Hematopoietic multipotent progenitor cell treated with erythropoietin and hydrocortisone succinate and interleukin-3 and kit ligand, for 17 days (in vitro differentiated cells): ENCODE measurements at regions not wholly inside any gene's neighbourhood (a gene's known extent, or its start where the extent isn't known, plus 50 kb on each side); places are given as distances from the start of the nearest gene placed in this dataset.

Experiments
- DNase-seq: peaks from one replicate; pipeline ENCODE4 v3.0.0-alpha.2; 2015; ENCODE audit warnings: low spot score

DNA sequence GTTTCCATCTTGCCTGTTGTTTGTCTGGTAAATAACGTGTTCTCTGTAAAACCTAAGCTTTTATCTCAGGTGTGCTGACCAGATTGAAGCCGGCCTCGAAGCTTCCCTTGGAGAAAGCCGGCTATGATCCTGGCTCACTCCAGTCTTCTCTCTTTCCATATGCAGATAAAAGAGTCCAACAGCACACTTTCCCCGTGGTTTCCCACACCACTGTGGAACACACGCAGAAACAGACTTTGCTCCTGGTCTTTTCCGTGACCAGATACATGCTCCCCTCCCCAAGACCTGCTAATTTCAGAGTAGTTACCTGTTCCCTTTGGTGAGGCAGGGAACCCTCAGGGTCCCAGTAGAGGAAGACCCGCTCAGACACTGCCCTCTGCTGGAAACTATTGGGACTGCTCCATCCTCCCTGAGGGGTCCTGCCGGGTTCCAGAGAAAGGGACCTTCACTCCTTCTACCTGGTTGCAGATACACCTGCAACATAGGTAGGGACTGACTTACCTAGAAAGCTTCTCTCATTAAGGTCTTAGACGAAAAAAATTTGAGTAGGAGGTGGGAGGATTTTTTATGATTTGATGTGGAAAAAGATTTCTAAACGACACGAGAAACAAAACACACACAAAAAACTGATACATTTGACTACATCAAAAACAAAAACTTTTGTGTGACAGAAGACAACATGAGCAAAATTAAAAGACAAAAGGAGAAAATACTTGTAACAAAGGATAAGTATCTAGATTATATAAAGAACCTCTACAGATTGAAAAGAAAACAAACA is 415.4 kb upstream of the CCDC196 start:
- DNase-seq: peak; percentile 17

DNA sequence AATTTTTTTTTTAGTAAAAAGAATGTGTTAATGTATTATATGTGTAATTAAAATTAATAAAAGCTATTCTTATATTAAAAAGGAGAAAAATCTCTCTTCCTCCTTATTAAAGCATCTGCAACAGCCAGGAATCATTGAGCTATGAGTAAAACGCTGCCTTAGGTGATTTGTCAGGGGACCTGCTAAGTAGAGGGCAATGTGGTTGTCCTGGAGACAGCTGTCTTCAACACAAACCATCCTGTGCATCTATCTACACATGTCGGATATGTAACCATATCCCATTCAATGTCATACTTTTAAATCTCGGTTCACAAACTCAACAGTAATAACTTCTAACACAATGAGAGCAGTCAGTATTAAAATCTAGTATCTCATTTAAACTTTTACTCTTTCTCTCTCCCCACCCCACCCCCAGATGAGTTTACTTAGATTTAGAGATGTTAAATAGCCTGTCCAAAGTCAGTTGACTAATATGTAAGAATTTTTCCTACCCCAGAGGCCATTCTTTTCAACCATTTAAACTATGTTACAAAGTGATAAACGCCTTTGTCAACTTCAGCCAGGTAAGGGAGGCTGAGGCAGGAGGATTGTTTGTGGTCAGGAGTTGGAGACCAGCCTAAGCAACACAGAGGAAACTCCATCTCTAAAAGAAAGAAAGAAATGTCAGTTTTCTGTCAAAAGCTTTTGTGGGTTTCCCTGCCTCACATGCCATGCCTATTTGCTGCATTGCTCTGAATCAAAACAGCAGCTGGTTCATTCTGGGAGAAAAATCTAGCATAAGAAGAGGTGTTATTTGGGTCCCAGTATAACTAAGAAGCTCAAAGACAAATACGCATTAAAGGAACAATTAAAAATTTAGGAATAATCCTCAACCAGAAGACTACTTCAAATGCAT is 413.7 kb upstream of the CCDC196 start:
- no peak for DNase-seq

DNA sequence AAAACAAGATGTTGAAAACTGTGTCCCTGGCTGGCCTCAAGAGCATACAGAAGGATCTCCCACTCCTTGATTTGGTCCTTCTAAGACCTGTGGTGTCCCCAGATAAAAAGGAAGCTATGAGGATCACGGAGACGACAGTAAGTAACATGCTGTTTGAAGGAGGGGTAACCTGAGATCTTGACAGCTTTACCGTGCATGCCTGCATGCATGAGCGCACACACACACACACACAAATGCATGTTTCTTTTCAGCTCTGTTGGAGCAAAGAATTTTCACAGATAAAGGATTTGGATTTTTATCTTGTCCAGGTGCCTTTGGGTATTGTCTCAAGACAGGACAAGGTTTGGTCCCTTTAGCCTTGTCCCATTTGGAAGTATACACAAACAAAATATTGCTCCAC is 411.6 kb upstream of the CCDC196 start:
- DNase-seq: no peak

DNA sequence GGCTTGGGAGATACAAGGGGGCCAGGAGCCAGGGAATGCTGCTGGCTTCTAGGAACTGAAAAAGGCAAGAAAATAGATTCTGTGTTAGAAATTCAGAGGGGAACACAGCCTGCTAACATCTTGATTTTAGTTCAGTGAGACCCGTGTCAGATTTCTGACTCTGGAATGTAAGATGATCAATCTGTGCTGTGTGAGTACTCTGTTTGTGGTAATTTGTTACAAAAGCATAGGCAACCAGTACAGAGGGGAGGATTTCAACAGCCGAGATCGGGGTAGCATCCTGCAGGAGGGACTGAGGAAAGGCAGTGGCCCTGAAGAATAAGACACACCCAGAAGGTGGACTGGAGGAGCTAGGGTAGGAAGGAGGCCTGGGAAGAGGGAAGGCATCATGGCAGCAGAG is 410.0 kb upstream of the CCDC196 start:
- DNase-seq: no peak

DNA sequence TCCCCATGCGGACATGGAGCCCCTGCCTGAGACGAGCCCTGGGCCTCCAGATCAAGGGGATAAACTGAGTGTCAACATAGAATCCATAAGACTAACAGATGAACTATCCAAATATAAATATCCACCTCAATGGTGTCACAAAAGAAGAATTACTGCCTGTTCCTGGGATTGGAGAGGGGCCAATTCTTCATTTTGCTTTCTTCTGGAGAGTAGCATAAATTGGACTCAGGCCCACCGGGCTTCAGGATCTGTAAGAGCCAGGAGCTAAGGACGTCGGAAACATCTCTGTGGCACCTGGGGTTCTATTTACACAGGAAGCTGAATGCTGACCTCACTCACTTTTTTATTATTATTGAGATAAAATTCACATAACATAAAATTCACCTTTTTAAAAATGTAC is 408.2 kb upstream of the CCDC196 start:
- no peak for DNase-seq

DNA sequence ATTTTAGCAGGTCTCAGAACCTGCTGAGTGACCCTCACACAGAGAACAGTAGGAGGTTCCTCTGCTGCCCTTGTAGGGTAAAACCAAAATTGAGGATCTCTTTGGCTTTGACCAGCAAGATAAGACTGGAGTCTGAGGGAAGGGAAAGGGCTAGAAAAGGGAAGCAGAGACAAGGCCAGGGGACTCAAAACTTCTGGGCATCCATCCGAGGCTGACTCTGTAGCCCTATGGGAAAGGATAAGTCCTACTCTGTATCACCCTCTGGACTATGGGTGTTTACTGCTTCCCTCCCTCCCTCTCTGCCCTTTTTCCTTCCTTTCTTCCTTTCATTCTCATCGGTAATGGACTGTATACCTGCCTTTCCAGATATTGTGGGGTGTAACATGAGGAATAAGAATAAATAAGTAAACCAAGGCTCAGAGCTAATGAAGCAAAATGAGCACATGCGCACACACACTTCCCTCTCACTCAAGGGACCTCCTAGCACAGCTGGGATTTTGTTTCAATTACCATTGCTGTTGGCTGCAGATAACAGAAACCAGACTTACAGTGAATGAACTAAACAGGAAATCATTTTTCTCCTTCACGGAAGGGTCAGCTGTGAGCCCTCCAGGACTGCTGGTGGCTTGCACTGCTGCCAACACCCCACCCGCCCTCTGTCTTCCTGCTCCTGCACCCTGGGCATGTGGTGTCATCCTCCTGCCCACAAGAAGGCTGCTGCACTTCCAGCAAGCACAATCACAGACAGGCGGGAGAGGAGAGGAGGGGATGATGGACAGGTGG is 404.4 kb upstream of the CCDC196 start:
- no peak for DNase-seq

DNA sequence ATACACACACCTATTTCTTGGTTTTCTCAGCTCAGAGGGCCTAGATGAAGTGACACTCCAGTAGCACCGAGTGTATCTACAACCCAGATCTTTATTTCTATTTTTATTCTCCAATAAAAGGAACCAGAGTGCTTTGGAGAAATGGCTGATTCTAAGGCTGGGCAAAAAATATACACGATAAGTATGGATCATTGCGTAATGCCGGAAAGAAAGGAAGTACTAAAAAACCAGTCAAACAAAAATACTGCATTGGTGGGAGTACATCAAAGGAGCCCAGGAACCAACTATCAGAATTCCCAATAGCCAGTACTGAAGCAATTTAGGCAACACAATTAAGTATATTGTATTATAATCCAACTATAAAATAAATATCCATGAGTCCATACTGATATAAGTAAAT is 400.9 kb upstream of the CCDC196 start:
- no peak for DNase-seq

DNA sequence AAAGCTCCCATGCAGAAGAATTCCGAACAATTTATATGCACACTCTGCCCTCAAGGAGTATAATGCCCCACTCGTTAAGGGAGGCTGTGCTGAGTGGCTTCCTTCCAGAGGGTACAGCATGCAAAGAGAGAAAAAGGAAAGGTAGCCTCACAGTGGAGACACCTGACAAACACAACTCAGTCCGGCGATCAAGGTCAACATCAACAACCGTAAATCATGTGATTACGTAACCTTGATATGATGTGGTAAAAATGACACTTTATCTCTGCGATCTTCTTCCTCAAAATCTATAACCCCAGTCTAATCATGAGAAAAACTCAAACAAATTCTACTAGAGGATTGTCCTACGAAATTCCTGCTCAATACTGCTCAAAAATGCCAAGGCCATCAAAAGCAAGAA is 400.5 kb upstream of the CCDC196 start:
- DNase-seq: no peak

DNA sequence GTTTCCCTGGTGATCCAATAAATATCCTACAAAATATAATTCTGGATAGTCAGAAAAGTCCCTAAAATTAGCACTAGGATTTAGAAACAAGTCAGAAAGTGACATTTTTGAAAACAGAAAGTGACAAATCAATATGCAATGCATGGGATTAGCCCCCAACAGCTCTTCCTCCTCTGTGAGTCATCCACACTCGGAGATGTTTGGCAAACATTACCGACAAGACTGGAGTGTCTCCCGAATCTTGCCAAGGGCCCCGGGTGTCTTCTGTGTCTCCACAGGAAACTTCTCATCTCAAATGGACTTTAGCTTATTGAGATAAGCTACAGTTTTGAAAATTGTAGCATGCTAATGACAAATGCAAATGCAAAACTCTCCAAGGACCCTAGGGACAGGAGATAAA is 398.9 kb upstream of the CCDC196 start:
- DNase-seq: no peak

DNA sequence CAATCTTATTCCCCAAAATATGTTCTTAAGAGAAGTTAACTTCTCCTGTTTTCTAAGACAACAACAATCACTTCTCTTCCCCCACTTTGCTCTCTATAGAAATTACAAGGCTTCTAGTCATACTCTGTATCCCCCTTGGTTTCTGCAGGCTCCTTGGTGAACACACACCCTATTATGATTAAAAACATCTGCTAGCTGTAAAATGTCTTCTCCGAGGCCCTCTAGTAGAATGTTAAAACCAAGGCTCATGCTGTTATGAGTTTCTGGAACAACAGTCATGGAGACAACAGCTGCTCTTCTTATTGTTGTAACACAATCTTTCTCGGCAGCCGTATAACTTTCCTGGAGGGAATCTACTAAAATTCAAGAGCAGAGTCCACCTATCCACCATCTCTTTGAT is 397.5 kb upstream of the CCDC196 start:
- no peak for DNase-seq

DNA sequence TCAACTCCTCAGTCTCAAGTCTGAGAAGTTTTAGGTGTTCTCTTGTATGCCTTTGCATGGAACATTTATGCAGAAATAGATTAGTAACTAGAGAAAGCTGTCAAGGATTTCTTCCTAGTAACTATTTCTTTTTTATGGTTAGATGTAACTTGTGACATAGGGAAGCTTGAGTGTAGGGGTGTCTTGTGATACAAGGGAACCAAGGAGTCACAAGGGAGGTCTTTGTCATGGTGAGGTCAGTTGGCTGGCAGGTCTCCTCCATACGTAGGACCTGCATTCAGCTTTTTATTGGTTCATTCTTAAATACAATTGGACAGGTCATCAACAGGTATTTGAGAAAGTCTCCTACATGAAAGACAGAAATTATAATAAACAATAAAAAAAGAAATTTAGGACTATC is 394.0 kb upstream of the CCDC196 start:
- no peak for DNase-seq

DNA sequence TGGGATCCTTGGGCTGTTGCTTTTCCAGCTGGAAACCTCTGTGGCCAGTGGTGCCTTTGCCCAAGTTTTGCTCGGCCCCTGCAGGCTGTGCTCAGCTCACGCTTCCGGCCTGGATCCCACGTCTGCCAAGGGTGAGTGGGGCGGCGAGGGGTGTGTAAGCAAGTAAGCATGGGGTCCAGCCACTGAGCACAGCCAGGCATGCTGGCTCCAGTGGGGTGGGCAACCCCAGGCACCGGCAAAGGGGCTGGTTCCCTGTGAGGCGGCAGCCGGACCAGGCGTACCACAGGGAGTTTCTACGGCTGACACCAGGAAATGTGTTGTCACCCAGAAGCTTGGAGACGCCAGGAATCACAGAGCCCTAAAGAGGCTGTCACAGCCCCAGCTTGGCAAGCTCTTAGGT is 393.4 kb upstream of the CCDC196 start:
- DNase-seq: no peak

DNA sequence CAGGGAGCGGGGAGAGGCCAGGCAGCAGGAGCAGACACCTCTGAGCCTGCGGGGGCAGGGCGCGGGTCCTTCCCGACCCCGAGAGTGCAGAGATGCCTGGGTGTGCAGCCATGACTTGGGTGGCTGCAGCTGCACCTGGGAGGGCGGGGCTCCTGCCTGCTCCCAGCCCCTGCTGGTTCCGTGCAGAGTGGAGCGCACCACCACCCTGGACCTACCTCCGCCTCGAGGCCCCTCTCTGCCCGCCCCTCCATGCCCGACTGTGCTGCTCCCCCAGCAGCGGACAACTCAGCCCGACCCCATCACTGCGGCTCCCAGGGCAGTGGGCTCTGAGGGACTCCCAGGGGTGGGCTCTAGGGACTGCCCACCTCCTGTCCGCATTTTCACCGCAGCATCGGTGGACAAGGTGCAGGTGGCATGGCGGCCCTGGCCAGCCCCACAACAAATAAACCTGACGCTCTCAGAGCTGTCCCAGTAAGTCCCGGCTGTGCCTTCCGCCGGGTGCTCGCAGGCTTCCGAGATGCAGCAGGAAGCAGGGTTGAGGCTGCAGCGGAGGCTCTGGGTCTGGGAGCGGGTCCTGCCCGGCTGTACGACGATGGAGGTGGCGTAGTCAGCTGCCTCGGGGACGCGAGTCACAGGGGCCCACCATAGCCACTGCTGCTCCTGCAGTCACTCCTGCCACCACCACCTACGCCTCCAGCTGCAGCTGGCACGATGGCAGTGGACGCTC is 392.0 kb upstream of the CCDC196 start:
- DNase-seq: no peak

DNA sequence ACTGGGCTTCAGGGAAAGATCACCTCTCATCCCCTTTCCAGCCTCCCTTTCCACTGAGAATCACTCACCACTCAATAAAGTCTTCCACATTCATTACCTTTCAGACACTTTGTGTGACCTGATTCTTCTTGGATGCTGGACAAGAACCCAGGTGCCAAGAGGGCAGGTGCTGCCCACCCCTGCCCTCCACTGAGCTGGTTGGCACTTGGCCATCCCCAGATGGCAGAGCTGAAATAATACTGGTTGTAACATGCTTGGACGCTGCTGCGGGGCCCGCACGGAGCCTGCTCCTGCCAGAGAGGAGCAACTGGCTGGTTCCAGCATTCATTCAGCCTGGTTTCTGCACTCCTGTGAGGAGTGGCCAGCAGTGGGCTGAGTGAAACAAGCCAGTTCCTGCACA is 386.7 kb upstream of the CCDC196 start:
- no peak for DNase-seq

DNA sequence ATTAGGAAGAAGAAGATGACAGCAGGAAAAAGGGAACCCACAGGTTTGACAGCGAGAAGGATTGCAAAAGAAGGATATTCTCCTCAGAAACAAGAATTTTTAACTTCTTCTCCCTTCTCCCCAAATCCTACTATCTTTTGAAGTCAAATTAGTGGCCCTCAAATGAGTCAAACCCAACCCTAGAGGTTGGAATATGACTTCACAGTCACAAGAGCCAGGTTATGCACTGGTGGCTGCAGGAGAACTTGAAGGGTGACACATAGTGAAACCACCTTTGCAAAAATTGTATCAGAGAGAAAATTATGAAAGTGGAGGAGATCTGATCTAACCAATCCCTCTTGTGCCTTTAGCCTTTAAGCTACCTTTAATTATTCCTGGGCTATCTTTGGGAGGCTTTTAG is 386.2 kb upstream of the CCDC196 start:
- DNase-seq: no peak

DNA sequence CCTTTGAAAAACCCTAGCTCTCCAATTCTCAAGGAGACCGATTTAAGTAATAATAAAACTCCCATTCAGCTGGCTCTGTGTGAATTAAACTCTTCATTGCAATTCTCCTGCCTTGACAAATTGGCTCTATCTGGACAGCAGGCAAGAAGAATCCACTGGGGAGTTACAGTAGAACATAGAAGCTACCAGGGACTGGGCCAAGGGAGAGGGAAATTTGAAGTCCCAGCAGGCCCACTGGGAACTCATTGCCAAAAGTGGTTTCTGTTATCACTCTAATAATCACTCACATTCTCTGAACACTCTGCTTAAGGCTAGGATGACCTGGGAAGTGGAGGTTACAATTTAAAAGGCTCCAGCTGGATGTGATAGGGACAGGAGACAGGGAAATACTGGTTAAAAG is 384.5 kb upstream of the CCDC196 start:
- no peak for DNase-seq

DNA sequence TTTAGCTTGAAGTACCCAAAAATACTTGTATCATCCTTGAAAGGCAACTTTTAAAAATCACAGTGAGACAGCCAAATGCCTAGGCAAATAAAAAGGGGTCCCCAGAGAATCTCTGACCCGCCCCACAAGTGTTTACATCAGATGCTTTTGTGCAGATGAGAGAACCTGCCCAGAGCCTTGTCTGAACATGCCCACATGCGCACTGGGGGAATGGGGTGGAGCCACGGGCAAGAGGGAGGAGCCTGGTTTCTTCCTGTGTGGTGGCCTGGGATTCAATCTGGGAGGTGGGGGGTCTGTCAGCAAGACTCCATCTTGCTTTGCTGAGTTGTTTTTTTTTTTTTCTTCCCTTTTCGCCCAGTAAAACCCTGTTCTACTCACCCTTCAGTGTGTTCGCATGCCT is 381.7 kb upstream of the CCDC196 start:
- no peak for DNase-seq

DNA sequence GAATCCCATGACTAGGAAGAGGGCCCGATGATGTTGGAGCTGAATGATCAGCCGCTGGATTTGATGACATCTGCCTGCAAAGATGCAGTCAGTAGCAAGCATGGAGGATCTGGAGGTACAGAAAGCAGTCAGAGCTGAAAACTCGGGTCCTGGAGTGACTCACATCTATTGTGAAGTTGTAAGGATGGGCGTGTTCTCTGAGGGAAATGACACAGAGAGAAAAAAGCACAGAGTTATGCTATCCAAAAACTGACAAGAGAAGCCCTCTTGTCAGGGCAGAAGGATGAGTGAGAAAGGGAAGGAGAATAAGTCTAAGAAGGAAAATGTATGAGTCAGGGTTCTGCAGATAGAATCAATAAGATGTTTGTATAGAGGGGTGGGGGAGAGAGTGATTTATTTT is 380.4 kb upstream of the CCDC196 start:
- DNase-seq: no peak

DNA sequence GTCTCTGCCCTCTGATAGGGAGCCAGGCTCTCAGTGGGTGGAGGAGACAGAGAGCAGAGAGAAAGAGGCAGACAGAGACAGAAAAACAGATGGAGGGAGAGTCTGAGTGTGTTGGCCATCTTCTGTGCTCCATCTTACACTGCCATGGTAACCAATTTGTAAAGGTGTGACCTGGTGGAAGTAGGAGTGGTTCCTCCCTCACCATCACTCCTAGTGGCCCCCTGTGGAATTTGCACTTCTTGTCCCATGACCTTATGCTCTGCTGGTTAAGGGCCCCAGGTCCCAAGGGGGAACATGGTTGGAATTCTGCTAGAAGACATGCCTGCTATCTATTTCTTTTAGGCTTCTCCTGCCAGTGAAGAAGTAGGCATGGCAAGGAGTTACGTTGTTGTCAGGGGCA is 376.7 kb upstream of the CCDC196 start:
- no peak for DNase-seq

DNA sequence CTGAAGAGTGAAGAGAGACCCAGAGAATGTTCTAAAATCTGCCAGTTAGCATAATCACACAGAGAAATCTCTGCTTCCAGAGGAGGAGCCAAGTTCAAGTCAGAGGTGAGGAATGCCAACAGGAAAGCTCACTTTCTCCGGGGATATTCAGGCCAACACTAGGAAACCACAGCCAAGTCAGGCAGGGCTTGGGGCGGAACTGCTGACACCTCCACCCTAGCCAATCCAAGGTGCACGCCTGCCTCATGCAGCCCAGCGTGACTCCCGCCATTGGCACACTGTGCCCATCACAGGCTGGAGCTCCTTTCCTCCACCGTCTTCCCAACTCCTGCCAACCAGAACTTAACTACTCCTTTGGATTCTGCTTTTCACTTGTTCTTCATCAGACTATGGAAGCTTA is 374.3 kb upstream of the CCDC196 start:
- DNase-seq: no peak

DNA sequence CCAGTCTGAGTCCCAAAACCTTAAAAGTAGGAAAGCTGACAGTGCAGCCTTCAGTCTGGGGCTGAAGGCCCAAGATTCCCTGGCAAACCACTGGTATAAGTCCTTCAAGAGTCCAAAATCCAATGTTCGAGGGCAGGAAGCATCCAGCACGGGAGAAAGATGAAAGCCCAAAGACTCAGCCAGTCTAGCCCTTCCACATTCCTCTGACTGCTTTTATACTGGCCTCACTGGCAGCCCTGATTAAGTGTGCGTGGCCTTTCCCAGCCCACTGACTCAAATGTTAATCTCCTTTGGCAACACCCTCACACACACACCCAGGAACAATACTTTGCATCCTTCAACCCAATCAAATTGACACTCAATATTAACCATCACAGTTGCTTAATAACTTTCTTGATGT is 372.1 kb upstream of the CCDC196 start:
- no peak for DNase-seq
